Left ventricle myocardium superior (tissue), 1 donor: ENCODE measurements at regions not wholly inside any gene's neighbourhood (a gene's known extent, or its start where the extent isn't known, plus 50 kb on each side); places are given as distances from the start of the nearest gene placed in this dataset.
"Not testable (repeated sequence)": the region's sequence is repeated elsewhere in the genome, so short reads cannot be mapped to it uniquely, and the experiment has no call there.

Experiments
- ATAC-seq: fragments of 200-7000 bp; cut with Tn5 transposase; one replicate; pipeline ENCODE4 v1.9.1; 2020; ENCODE audit warnings: mild to moderate bottlenecking, moderate library complexity
- DNase-seq: peaks from one replicate; pipeline ENCODE4 v3.0.0-alpha.2; 2020
- intact Hi-C: fragments of 100-400 bp; cut with micrococcal nuclease; formaldehyde crosslinking; loops from one replicate; pipeline ENCODE4 v1.11.0; 2022
- donor health status: DM: no; HTN: yes; CAD: no; lungs with severe emphysema.

- DNase-seq (no peak), ATAC-seq (no peak)
- intact Hi-C loops: no loop called here
These were observed 1197.5 kb upstream of the AUTS2 start for GRCh38 chr7:68400783-68401182.

- intact Hi-C loops: no loop called here
- no peak for DNase-seq
- no peak for ATAC-seq
These were observed 1197.0 kb upstream of the AUTS2 start for GRCh38 chr7:68401313-68401712.

GRCh38 chr7:68406480-68406879, 1191.8 kb upstream of the AUTS2 start:
- intact Hi-C loops: no loop called here

GRCh38 chr7:68407460-68407859, 1190.8 kb upstream of the AUTS2 start:
- intact Hi-C loops: no loop called here
- ATAC-seq: no peak
- no peak for DNase-seq

More at GRCh38 chr7:68406480-68406879, 1191.8 kb upstream of the AUTS2 start:
- no peak for DNase-seq
- ATAC-seq: no peak

- no peak for ATAC-seq
- intact Hi-C loops: no loop called here
- no peak for DNase-seq
These were observed 1189.4 kb upstream of the AUTS2 start for GRCh38 chr7:68408873-68409272.

- DNase-seq: no peak
- ATAC-seq: no peak
- intact Hi-C loops: no loop called here
These were observed 1188.4 kb upstream of the AUTS2 start for GRCh38 chr7:68409851-68410250.

- DNase-seq, intact Hi-C loops, ATAC-seq: not testable (repeated sequence)
These were observed 1187.6 kb upstream of the AUTS2 start for GRCh38 chr7:68410693-68411092.

- DNase-seq: no peak
- intact Hi-C loops: no loop called here
- ATAC-seq: no peak
These were observed 1186.5 kb upstream of the AUTS2 start for GRCh38 chr7:68411742-68412141.

GRCh38 chr7:68414631-68415425, 1183.4 kb upstream of the AUTS2 start:
- intact Hi-C loops: no loop called here
- DNase-seq: no peak
- ATAC-seq: no peak

- no peak for ATAC-seq
These were observed 1181.3 kb upstream of the AUTS2 start for GRCh38 chr7:68417002-68417401.

GRCh38 chr7:68417659-68418058, 1180.6 kb upstream of the AUTS2 start:
- DNase-seq (no peak), ATAC-seq (no peak)
- intact Hi-C loops: no loop called here

More at GRCh38 chr7:68417002-68417401, 1181.3 kb upstream of the AUTS2 start:
- intact Hi-C loops: no loop called here
- DNase-seq: no peak

- intact Hi-C loops: no loop called here
- DNase-seq (peak; percentile 49), ATAC-seq (peak; percentile 91)
These were observed 1177.7 kb upstream of the AUTS2 start for GRCh38 chr7:68420342-68421192.

GRCh38 chr7:68421712-68422111, 1176.6 kb upstream of the AUTS2 start:
- ATAC-seq: no peak
- intact Hi-C loops: no loop called here
- no peak for DNase-seq

GRCh38 chr7:68422281-68422680, 1176.0 kb upstream of the AUTS2 start:
- intact Hi-C loops: no loop called here
- DNase-seq (no peak), ATAC-seq (no peak)

GRCh38 chr7:68423356-68423755, 1174.9 kb upstream of the AUTS2 start:
- intact Hi-C loops: no loop called here
- DNase-seq (no peak), ATAC-seq (no peak)

GRCh38 chr7:68424658-68425297, 1173.5 kb upstream of the AUTS2 start:
- intact Hi-C loops: no loop called here
- no peak for ATAC-seq

GRCh38 chr7:68425377-68425776, 1172.9 kb upstream of the AUTS2 start:
- intact Hi-C loops: no loop called here
- DNase-seq: no peak

More at GRCh38 chr7:68424658-68425297, 1173.5 kb upstream of the AUTS2 start:
- no peak for DNase-seq

GRCh38 chr7:68429411-68430117, 1168.7 kb upstream of the AUTS2 start:
- ATAC-seq: peak; percentile 81
- intact Hi-C loops: no loop called here
- DNase-seq: peak; percentile 31

More at GRCh38 chr7:68425377-68425776, 1172.9 kb upstream of the AUTS2 start:
- no peak for ATAC-seq

GRCh38 chr7:68432585-68432984, 1165.7 kb upstream of the AUTS2 start:
- DNase-seq (no peak), ATAC-seq (no peak)
- intact Hi-C loops: no loop called here
